H1 (cell line): ENCODE measurements at regions not wholly inside any gene's neighbourhood (a gene's known extent, or its start where the extent isn't known, plus 50 kb on each side); places are given as distances from the start of the nearest gene placed in this dataset.

Source experiments
- ASH2L ChIP-seq: fragments of 200-600, 300-600 bp; sonication (generic); IDR thresholded peaks from one replicate; pipeline ENCODE4 v1.7.1; 2017; ENCODE audit warnings: low read length
- CTBP2 ChIP-seq: IDR thresholded peaks from 2 replicates; pipeline ENCODE4 v1.7.0; 2011; ENCODE audit warnings: borderline replicate concordance, mild to moderate bottlenecking, moderate library complexity, mixed read lengths, low read length; ENCODE audit not compliant: insufficient read depth, insufficient read length

- TF ChIP-seq CTBP2, result no peak
- TF ChIP-seq ASH2L, result no peak
These were observed 223.8 kb upstream of the KLF6 start (continued) for GRCh38 chr10:4008676-4009382.
